Cardiac fibroblast (primary cell): ENCODE measurements at regions not wholly inside any gene's neighbourhood (a gene's known extent, or its start where the extent isn't known, plus 50 kb on each side); places are given as distances from the start of the nearest gene placed in this dataset.

ENCODE experiments used
- DNase-seq, 2 donors: peaks; one replicate each; pipeline versions ENCODE4 v3.0.0 to v3.0.0-alpha.2; 2010; ENCODE audit warnings: low read depth in 2 of 2
- H3K4me3 ChIP-seq, 2 donors: replicated peaks in 1 of 2; 1 replicate in 1 of 2; 2 replicates in 1 of 2; pipeline ENCODE4 v1.5.1; 2011; ENCODE audit warnings: low read depth in 2 of 2, low read length in 2 of 2, mild to moderate bottlenecking in 2 of 2, moderate library complexity in 1 of 2
- TF ChIP-seq, protein P1 (sequence below): IDR thresholded peaks from one replicate; pipeline ENCODE4 v1.5.1; 2011; ENCODE audit warnings: low read depth, mild to moderate bottlenecking, low read length, inconsistent platforms

DNA sequence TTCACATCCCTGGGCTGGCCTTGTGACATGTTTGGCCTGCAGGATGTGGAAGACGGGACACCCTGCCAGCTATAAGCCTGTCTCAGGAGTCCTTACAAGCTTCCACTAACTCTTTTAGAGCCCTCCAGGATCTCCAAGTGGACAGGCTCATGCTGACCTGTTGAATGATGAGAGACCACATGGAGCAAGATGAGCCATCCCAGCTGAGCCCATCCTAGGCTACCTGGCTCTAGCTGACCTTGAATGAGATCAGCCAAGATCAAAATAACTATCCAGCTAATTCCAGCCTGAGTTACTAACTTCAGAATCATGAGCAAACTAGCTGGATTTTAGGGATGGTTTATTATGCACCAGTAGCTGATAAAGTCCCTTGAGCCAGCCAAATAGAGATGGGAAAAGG is 169.5 kb downstream of the TFAP2C start:
- no peak overlapping the region for H3K4me3 ChIP-seq
- no peak for DNase-seq
- TF ChIP-seq, protein P1, sequence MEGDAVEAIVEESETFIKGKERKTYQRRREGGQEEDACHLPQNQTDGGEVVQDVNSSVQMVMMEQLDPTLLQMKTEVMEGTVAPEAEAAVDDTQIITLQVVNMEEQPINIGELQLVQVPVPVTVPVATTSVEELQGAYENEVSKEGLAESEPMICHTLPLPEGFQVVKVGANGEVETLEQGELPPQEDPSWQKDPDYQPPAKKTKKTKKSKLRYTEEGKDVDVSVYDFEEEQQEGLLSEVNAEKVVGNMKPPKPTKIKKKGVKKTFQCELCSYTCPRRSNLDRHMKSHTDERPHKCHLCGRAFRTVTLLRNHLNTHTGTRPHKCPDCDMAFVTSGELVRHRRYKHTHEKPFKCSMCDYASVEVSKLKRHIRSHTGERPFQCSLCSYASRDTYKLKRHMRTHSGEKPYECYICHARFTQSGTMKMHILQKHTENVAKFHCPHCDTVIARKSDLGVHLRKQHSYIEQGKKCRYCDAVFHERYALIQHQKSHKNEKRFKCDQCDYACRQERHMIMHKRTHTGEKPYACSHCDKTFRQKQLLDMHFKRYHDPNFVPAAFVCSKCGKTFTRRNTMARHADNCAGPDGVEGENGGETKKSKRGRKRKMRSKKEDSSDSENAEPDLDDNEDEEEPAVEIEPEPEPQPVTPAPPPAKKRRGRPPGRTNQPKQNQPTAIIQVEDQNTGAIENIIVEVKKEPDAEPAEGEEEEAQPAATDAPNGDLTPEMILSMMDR, result no peak

DNA sequence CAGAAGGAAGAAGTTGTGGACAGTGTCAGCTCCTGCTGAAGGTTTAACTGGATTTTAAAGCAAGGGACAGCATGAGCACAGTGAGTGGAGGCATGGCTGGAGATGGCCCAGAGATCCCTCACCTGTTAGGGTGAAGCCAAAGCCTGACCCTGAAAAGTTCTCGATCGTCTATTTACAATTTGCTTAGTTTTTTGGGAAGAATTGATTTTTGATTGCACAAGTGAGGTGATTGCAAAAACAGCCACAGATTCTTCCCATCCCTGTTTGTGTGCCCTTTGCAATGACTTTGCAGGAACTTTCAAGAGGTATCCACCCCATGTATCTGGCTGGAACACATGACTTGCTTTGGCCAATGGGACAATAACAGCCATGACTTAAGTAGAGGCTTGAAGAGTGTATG is 170.1 kb downstream of the TFAP2C start:
- no peak for DNase-seq
- no peak overlapping the region for H3K4me3 ChIP-seq
- TF ChIP-seq, protein P1, result no peak

DNA sequence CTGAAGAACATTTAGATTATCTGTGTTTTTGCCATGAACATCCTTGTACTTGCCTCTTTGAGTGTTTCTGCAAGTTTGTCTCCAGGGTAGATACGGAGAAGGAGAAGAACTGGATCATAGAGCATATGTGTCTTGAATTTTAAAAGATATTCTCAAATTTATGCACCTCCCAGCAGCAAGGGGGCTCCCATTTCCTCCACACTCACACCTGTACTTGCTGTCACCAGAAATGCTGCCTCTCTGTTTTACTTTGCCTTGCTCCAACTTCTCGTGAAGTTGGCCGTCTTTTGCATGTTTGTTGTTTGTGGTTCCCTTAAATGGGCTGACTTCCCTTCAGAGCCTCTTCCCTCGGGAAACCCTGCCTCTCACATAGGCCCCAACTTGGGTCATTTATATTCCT is 171.0 kb downstream of the TFAP2C start:
- TF ChIP-seq, protein P1, result no peak
- no peak overlapping the region for H3K4me3 ChIP-seq
- no peak for DNase-seq

DNA sequence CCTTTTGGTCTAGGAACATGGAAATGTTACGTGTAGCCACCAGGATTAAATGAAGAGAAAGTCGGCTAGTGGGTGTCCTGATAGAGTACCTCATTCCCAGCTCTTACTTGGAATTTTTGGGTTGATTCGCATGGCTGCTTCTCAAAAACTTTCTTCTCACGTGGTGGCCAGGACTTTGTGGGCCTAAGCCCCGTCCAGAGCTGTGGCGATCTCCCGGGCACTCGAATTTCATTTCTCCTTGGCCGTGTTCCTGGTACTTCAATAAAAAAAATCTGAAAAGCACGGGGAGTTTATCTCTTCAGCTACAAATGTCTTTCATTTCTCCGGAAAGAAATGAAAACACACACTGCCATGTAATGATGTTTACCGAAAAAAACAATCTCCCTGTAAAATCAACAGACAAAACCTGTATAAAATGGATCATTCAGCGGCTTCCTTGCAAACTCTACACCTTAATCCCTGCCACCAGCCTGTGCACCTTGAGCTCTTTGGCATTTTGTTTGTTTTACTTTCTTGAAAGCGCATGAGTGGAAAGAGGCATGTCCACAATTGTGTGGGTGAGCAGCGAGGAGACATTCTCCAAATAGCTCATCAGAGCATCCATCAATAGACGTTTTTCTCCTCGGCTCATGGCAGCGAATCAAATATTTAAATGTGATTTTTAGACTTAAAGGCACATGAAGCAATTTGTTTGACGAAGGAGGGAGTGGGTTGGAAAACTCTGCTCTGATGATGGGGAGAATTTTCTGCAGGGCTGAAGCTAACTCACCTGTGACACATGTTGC is 173.1 kb downstream of the TFAP2C start:
- DNase-seq, result peak in 1 of 2 donors; percentile 34

DNA sequence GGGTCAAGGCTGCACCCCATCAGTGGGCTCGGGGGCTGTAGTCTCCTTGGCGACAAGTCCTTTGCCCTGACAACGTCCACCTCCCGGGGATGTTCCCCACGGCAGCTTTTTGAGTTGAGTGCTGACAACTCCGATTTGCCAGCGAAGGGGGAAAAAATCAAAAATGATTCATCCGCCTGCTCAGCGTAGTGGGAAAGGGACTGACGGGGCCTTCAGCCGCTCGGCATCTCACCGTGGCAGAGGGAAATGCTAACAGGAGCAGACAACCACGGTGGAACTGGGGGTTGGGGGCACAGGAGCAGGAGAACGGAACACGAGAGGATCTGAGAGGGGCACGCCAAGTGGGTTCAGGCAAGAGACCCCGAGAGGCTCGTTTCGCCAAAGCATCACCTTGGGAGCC is 173.7 kb downstream of the TFAP2C start:
- H3K4me3 ChIP-seq, result no peak overlapping the region
- DNase-seq, result no peak
- TF ChIP-seq, protein P1, result no peak

More for the DNA sequence above, 173.1 kb downstream of the TFAP2C start:
- H3K4me3 ChIP-seq, result no peak overlapping the region
- TF ChIP-seq, protein P1, result no peak

DNA sequence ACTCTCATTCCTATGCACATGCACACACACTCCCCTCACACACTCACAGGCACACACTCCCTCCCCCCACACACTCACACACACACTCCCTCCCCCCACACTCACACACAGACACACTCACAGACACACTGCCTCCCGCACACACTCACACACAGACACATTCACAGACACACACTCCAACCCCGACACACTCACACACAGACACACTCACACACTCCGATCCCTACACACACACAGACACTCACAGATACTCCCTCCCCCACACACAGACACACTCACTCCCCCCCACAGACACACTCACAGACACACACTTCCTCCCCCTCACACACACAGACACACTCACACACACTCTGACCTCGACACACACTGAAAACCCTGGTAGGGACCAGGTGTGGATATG is 176.2 kb downstream of the TFAP2C start:
- DNase-seq, result no peak
- TF ChIP-seq, protein P1, result no peak
- no peak overlapping the region for H3K4me3 ChIP-seq

DNA sequence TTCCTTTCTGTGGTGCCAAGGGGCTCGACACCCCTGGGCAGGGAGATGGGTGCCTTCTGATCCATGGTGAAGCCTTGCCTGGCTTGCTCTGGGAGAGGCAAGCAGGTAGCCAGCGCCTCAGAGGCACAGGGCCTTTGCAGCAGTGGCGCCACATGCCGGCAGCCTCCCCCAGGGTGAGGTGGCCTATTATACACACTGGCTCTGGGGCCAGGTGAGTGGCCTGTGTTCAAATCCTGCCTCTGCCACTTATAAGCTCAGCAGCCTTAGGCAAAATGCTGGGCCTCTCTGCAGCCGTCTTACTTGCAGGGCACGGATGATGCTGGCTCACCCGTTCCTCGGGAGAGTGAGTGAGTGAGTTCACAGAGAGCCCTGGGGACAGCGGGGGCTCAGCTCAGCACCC is 176.9 kb downstream of the TFAP2C start:
- no peak for DNase-seq
- TF ChIP-seq, protein P1, result no peak
- no peak overlapping the region for H3K4me3 ChIP-seq
